Astrocyte (in vitro differentiated cells and primary cell): ENCODE measurements at regions not wholly inside any gene's neighbourhood (a gene's known extent, or its start where the extent isn't known, plus 50 kb on each side); places are given as distances from the start of the nearest gene placed in this dataset.

Experiments
- DNase-seq: peaks from one replicate; pipeline ENCODE4 v3.0.0-alpha.2; 2010; ENCODE audit warnings: low read depth
- FAIRE-seq: peaks from 2 replicates; lab custom pipeline; 2011; peaks lifted over from hg19 to GRCh38; lab: Jason Lieb, UNC
- H2AFZ ChIP-seq: 2 replicates; pipeline ENCODE4 v1.6.0; 2012; ENCODE audit warnings: low read depth, low read length, inconsistent platforms
- H3K27ac ChIP-seq: 2 replicates; pipeline ENCODE4 v1.5.1; 2011; ENCODE audit warnings: low read depth, low read length, inconsistent platforms
- H3K27me3 ChIP-seq: 2 replicates; pipeline ENCODE4 v1.6.0; 2011; ENCODE audit warnings: low read length, inconsistent platforms; ENCODE audit not compliant: insufficient read depth
- H3K36me3 ChIP-seq: 2 replicates; pipeline ENCODE4 v1.5.1; 2011; ENCODE audit warnings: low read length, inconsistent platforms; ENCODE audit not compliant: insufficient read depth
- H3K4me1 ChIP-seq: 2 replicates; pipeline ENCODE4 v1.5.1; 2011; ENCODE audit warnings: low read length, inconsistent platforms; ENCODE audit not compliant: insufficient read depth
- H3K4me2 ChIP-seq: 2 replicates; pipeline ENCODE4 v1.6.0; 2012; ENCODE audit warnings: low read length, inconsistent platforms
- H3K4me3 ChIP-seq: 2 replicates; pipeline ENCODE4 v1.5.1; 2011; ENCODE audit warnings: low read depth, mild to moderate bottlenecking, low read length, inconsistent platforms; ENCODE audit not compliant: insufficient read depth
- H3K79me2 ChIP-seq: 2 replicates; pipeline ENCODE4 v1.6.0; 2012; ENCODE audit warnings: mild to moderate bottlenecking, low read length, inconsistent platforms; ENCODE audit not compliant: insufficient read depth
- H3K9ac ChIP-seq: 2 replicates; pipeline ENCODE4 v1.6.0; 2012; ENCODE audit warnings: mild to moderate bottlenecking, low read length, inconsistent platforms
- H3K9me3 ChIP-seq: 2 replicates; pipeline ENCODE4 v1.5.1; 2012; ENCODE audit warnings: low read depth, mild to moderate bottlenecking, low read length, inconsistent platforms; ENCODE audit not compliant: insufficient read depth
- H4K20me1 ChIP-seq: 2 replicates; pipeline ENCODE4 v1.6.0; 2012; ENCODE audit warnings: low read length, inconsistent platforms; ENCODE audit not compliant: insufficient read depth
- H3K27ac Mint-ChIP-seq: one replicate; pipeline ENCODE4 v1.8.0; 2021; ENCODE audit warnings: mild to moderate bottlenecking, mixed read lengths; ENCODE audit not compliant: unreplicated experiment
- H3K27me3 Mint-ChIP-seq: one replicate; pipeline ENCODE4 v1.8.0; 2021; ENCODE audit warnings: low read depth, mixed read lengths; ENCODE audit not compliant: unreplicated experiment
- H3K36me3 Mint-ChIP-seq: one replicate; pipeline ENCODE4 v1.8.0; 2021; ENCODE audit warnings: low read depth, mixed read lengths; ENCODE audit not compliant: unreplicated experiment
- H3K4me1 Mint-ChIP-seq: one replicate; pipeline ENCODE4 v1.8.0; 2021; ENCODE audit warnings: low read depth, mixed read lengths; ENCODE audit not compliant: unreplicated experiment
- H3K4me3 Mint-ChIP-seq: one replicate; pipeline ENCODE4 v1.8.0; 2021; ENCODE audit warnings: mild to moderate bottlenecking, moderate library complexity, mixed read lengths; ENCODE audit not compliant: unreplicated experiment
- H3K9me3 Mint-ChIP-seq: one replicate; pipeline ENCODE4 v1.8.0; 2021; ENCODE audit warnings: mild to moderate bottlenecking, mixed read lengths; ENCODE audit not compliant: unreplicated experiment
- EZH2 ChIP-seq: IDR thresholded peaks from 2 replicates; pipeline ENCODE4 v1.6.1; 2012; ENCODE audit warnings: mild to moderate bottlenecking, low read length, inconsistent platforms; ENCODE audit not compliant: insufficient read depth
- TF ChIP-seq, protein P1 (sequence below): IDR thresholded peaks from 2 replicates; pipeline ENCODE4 v1.5.1; 2011; ENCODE audit warnings: low read depth, mild to moderate bottlenecking, inconsistent platforms, low read length, moderate library complexity; ENCODE audit not compliant: insufficient read depth

DNA sequence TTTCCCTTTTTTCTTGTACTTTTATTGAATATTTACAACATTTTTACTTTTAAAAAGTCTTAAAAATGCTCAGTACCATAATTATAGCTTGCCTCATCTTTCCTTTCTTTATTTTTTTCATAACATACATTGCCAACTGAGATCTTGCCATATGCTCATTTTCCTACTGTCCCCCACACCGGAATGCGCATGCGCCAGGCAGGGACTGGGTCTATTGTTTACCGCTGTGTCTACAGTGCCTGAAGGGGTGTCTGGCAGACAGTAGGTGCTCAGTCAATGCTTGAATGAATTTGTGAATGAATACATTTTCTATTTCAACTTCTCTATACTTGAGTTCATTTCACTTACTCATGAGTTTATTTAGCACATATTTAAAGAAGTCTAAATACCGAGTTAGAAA lies 158.0 kb downstream of the CYP26B1 start:
- Histone ChIP-seq H3K9me3 (no peaks in the 10 kb centered on the region), H3K4me3 (no peak overlapping the region), H3K4me2 (no peak overlapping the region), H3K27ac (no peak overlapping the region), H3K9ac (no peak overlapping the region), H3K36me3 (no peaks in the 10 kb centered on the region), H3K27me3 (peaks cover 8% of the 10 kb centered on the region), H2AFZ (no peak overlapping the region), H3K79me2 (no peaks in the 10 kb centered on the region), H4K20me1 (no peaks in the 10 kb centered on the region), H3K4me1 (no peaks in the 10 kb centered on the region)
- Mint-ChIP-seq H3K9me3 (peaks cover 1% of the 10 kb centered on the region), H3K27ac (no peak overlapping the region), H3K4me1 (no peaks in the 10 kb centered on the region), H3K27me3 (peaks cover 18% of the 10 kb centered on the region), H3K4me3 (no peak overlapping the region), H3K36me3 (no peaks in the 10 kb centered on the region)
- FAIRE-seq = no peak
- no peak for TF ChIP-seq EZH2
- TF ChIP-seq, protein P1, sequence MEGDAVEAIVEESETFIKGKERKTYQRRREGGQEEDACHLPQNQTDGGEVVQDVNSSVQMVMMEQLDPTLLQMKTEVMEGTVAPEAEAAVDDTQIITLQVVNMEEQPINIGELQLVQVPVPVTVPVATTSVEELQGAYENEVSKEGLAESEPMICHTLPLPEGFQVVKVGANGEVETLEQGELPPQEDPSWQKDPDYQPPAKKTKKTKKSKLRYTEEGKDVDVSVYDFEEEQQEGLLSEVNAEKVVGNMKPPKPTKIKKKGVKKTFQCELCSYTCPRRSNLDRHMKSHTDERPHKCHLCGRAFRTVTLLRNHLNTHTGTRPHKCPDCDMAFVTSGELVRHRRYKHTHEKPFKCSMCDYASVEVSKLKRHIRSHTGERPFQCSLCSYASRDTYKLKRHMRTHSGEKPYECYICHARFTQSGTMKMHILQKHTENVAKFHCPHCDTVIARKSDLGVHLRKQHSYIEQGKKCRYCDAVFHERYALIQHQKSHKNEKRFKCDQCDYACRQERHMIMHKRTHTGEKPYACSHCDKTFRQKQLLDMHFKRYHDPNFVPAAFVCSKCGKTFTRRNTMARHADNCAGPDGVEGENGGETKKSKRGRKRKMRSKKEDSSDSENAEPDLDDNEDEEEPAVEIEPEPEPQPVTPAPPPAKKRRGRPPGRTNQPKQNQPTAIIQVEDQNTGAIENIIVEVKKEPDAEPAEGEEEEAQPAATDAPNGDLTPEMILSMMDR = no peak
- DNase-seq = no peak

DNA sequence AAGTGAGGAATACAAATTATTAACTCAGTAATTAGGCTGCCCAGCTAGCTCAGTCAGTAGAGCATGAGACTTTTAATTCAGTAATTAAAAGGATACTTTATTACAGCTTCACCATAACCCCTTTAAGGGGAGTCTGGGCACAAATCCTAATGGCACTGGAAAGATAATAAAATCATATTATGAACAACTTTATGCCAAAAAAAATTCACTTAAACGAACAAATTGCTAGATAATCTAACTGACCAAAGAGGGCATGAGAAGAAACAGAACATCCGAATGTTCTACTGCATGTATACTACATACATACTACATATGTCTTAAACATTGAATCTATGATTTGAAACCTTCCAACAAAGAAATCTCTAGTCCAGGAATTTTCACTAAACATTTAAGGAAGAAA lies 159.5 kb downstream of the CYP26B1 start:
- no peak for FAIRE-seq
- no peak overlapping the region for H3K27ac ChIP-seq
- H3K4me3 Mint-ChIP-seq = no peak overlapping the region

DNA sequence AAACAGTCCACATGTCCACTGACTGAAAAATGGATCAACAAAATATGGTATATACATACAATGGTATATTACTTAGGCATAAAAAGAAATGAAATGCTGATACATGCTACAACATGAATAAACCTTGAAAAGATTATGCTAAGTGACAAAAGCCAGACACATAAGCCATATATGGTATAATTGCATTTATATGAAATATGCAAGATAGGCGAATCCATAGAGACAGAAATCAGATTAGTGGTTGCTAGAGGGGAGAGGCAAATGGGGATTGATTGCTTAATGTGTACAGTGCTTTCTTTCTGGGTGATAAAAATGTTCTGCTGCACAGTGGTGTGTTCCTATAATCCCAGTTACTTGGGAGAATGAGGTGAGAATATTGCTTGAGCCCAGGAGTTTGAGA lies 171.0 kb downstream of the CYP26B1 start:
- H3K27ac Mint-ChIP-seq = no peak overlapping the region
- Histone ChIP-seq H3K4me3 (no peak overlapping the region), H3K36me3 (no peaks in the 10 kb centered on the region), H2AFZ (no peak overlapping the region), H3K27ac (no peak overlapping the region), H3K9me3 (no peaks in the 10 kb centered on the region), H3K4me1 (no peaks in the 10 kb centered on the region), H3K4me2 (no peak overlapping the region), H3K27me3 (peaks cover 5% of the 10 kb centered on the region), H3K79me2 (no peaks in the 10 kb centered on the region), H3K9ac (no peak overlapping the region), H4K20me1 (no peaks in the 10 kb centered on the region)
- peaks cover 7% of the 10 kb centered on the region for H3K9me3 Mint-ChIP-seq
- H3K27me3 Mint-ChIP-seq = peaks cover 12% of the 10 kb centered on the region
- H3K4me1 Mint-ChIP-seq = no peaks in the 10 kb centered on the region
- FAIRE-seq (no peak), DNase-seq (no peak)
- TF ChIP-seq, protein P1 = no peak
- no peak for TF ChIP-seq EZH2
- H3K4me3 Mint-ChIP-seq = no peak overlapping the region
- H3K36me3 Mint-ChIP-seq = no peaks in the 10 kb centered on the region

More for the DNA sequence above, 159.5 kb downstream of the CYP26B1 start:
- H2AFZ ChIP-seq = no peak overlapping the region
- peaks cover 3% of the 10 kb centered on the region for H3K9me3 Mint-ChIP-seq
- H4K20me1 ChIP-seq = no peaks in the 10 kb centered on the region
- TF ChIP-seq, protein P1 = no peak
- no peak for TF ChIP-seq EZH2
- no peaks in the 10 kb centered on the region for H3K9me3 ChIP-seq
- H3K4me1 ChIP-seq = no peaks in the 10 kb centered on the region
- H3K79me2 ChIP-seq = no peaks in the 10 kb centered on the region
- no peak overlapping the region for H3K27ac Mint-ChIP-seq
- no peak overlapping the region for H3K9ac ChIP-seq
- no peaks in the 10 kb centered on the region for H3K4me1 Mint-ChIP-seq
- H3K4me3 ChIP-seq = no peak overlapping the region
- no peaks in the 10 kb centered on the region for H3K36me3 Mint-ChIP-seq
- peaks cover 13% of the 10 kb centered on the region for H3K27me3 Mint-ChIP-seq
- H3K27me3 ChIP-seq = peaks cover 3% of the 10 kb centered on the region
- no peak overlapping the region for H3K4me2 ChIP-seq
- no peak for DNase-seq
- H3K36me3 ChIP-seq = no peaks in the 10 kb centered on the region
